ENCODE measurements at regions not wholly inside any gene's neighbourhood (a gene's known extent, or its start where the extent isn't known, plus 50 kb on each side); places are given as distances from the start of the nearest gene placed in this dataset.

GRCh38 chr9:87359958-87360601 is 137.6 kb upstream of the DAPK1 start:
- Histone ChIP-seq H3K27me3 (ENCODE audit: insufficient read depth, poor library complexity, severe bottlenecking) (no peaks in the 10 kb centered on the region), H3K27ac (replicated peaks) (no peak overlapping the region), H3K4me3 (replicated peaks; ENCODE audit: insufficient read depth, low read length) (no peak overlapping the region)
- TF ChIP-seq GABPA (IDR thresholded peaks at IDR 0.05; ENCODE audit: low read depth), result no peak
- TF ChIP-seq SPI1 (IDR thresholded peaks at IDR 0.05; ENCODE audit: borderline replicate concordance, low read depth), result no peak
- no peak for TF ChIP-seq POLR2AphosphoS5 (IDR thresholded peaks at IDR 0.05; ENCODE audit: low read depth)
- no peak for TF ChIP-seq REST (IDR thresholded peaks at IDR 0.05; ENCODE audit: insufficient replicate concordance, low read depth)
- TF ChIP-seq CTCF (IDR thresholded peaks at IDR 0.05; ENCODE audit: insufficient read depth, low read length), result no peak
- DNase-seq (ENCODE audit: low read depth in 1 of 2, low spot score in 1 of 2), result no peak

GRCh38 chr9:87370049-87370685 is 127.5 kb upstream of the DAPK1 start:
- H3K4me3 ChIP-seq (replicated peaks; ENCODE audit: insufficient read depth, low read length), result no peak overlapping the region
- H3K27ac ChIP-seq (replicated peaks), result no peak overlapping the region
- TF ChIP-seq REST (IDR thresholded peaks at IDR 0.05; ENCODE audit: insufficient replicate concordance, low read depth) (no peak), CTCF (IDR thresholded peaks at IDR 0.05; ENCODE audit: insufficient read depth, low read length) (no peak), POLR2AphosphoS5 (IDR thresholded peaks at IDR 0.05; ENCODE audit: low read depth) (no peak), SPI1 (IDR thresholded peaks at IDR 0.05; ENCODE audit: borderline replicate concordance, low read depth) (no peak), GABPA (IDR thresholded peaks at IDR 0.05; ENCODE audit: low read depth) (no peak)
- H3K27me3 ChIP-seq (ENCODE audit: insufficient read depth, poor library complexity, severe bottlenecking), result no peaks in the 10 kb centered on the region
- no peak for DNase-seq (ENCODE audit: low read depth in 1 of 2, low spot score in 1 of 2)

- Histone ChIP-seq H3K27me3 (ENCODE audit: insufficient read depth, poor library complexity, severe bottlenecking) (no peaks in the 10 kb centered on the region), H3K4me3 (replicated peaks; ENCODE audit: insufficient read depth, low read length) (no peak overlapping the region), H3K27ac (replicated peaks) (no peak overlapping the region)
- no peak for DNase-seq (ENCODE audit: low read depth in 1 of 2, low spot score in 1 of 2)
- TF ChIP-seq REST (IDR thresholded peaks at IDR 0.05; ENCODE audit: insufficient replicate concordance, low read depth) (no peak), POLR2AphosphoS5 (IDR thresholded peaks at IDR 0.05; ENCODE audit: low read depth) (no peak), GABPA (IDR thresholded peaks at IDR 0.05; ENCODE audit: low read depth) (no peak), CTCF (IDR thresholded peaks at IDR 0.05; ENCODE audit: insufficient read depth, low read length) (no peak), SPI1 (IDR thresholded peaks at IDR 0.05; ENCODE audit: borderline replicate concordance, low read depth) (no peak)
These were observed 125.8 kb upstream of the DAPK1 start for GRCh38 chr9:87371795-87372355.
